HepG2 (cell line): ENCODE measurements at regions not wholly inside any gene's neighbourhood (a gene's known extent, or its start where the extent isn't known, plus 50 kb on each side); places are given as distances from the start of the nearest gene placed in this dataset.

Source experiments
- ATRX ChIP-seq: sonication (generic); formaldehyde crosslinking; IDR thresholded peaks from 2 replicates; pipeline ENCODE4 v1.4.0; 2020; ENCODE audit warnings: missing genetic modification reagents, borderline replicate concordance
- CREB1 ChIP-seq, 2 experiments: fragments of 450-650 bp in 1 of 2; IDR thresholded peaks; 2 replicates each; pipeline ENCODE4 v1.6.1; 2016 to 2017; ENCODE audit warnings: control low read depth in 1 of 2, mild to moderate bottlenecking in 1 of 2, missing compliant biosample characterization in 1 of 2, missing genetic modification characterization in 1 of 2
- CREBL2 ChIP-seq: sonication (generic); formaldehyde crosslinking; IDR thresholded peaks from 2 replicates; pipeline ENCODE4 v1.8.1; 2023; ENCODE audit warnings: missing genetic modification reagents, mild to moderate bottlenecking, borderline replicate concordance
- FOXK2 ChIP-seq: fragments of 450-650 bp; IDR thresholded peaks from 2 replicates; pipeline ENCODE4 v1.6.1; 2016
- GATA4 ChIP-seq: sonication (generic); IDR thresholded peaks from 2 replicates; pipeline ENCODE4 v1.6.1; 2016; ENCODE audit warnings: antibody characterized with exemption, low read depth, borderline replicate concordance
- HNF1B ChIP-seq: sonication (generic); formaldehyde crosslinking; IDR thresholded peaks from 2 replicates; pipeline ENCODE4 v1.5.1; 2020; ENCODE audit warnings: mild to moderate bottlenecking, moderate library complexity, missing genetic modification reagents
- HOXD1 ChIP-seq: sonication (generic); formaldehyde crosslinking; IDR thresholded peaks from 2 replicates; pipeline ENCODE4 v1.5.0; 2020; ENCODE audit warnings: missing genetic modification reagents
- KAT2B ChIP-seq: fragments of 150-350 bp; IDR thresholded peaks from 2 replicates; pipeline ENCODE4 v1.6.1; 2014; ENCODE audit warnings: low read depth, low read length, borderline replicate concordance
- NONO ChIP-seq, 2 experiments: fragments of 450-650 bp in 1 of 2; sonication (generic) in 1 of 2; formaldehyde crosslinking in 1 of 2; IDR thresholded peaks in 1 of 2; conservative IDR thresholded peaks in 1 of 2; 2 replicates each; pipeline versions ENCODE4 v1.6.1 to v1.8.0; 2017 to 2022; ENCODE audit warnings: mild to moderate bottlenecking in 1 of 2, missing genetic modification reagents in 1 of 2, moderate library complexity in 1 of 2
- NR2C2 ChIP-seq: sonication (generic); formaldehyde crosslinking; IDR thresholded peaks from 2 replicates; pipeline ENCODE4 v1.4.0; 2020; ENCODE audit warnings: missing genetic modification reagents, mild to moderate bottlenecking, moderate library complexity, borderline replicate concordance
- NR2F2 ChIP-seq: IDR thresholded peaks from 2 replicates; pipeline ENCODE4 v1.6.1; 2012; ENCODE audit warnings: low read depth, inconsistent platforms, borderline replicate concordance
- PHF5A ChIP-seq: IDR thresholded peaks from one replicate; pipeline ENCODE4 v1.6.1; 2018; ENCODE audit warnings: low read depth, missing genetic modification reagents; ENCODE audit not compliant: unreplicated experiment
- PHF8 ChIP-seq: sonication (generic); formaldehyde crosslinking; IDR thresholded peaks from 2 replicates; pipeline ENCODE4 v1.5.0; 2020; ENCODE audit warnings: missing genetic modification reagents
- RORA ChIP-seq: sonication (generic); formaldehyde crosslinking; IDR thresholded peaks from 2 replicates; pipeline ENCODE4 v1.5.0; 2020; ENCODE audit warnings: mild to moderate bottlenecking, missing genetic modification reagents, moderate library complexity
- SNAPC2 ChIP-seq: sonication (generic); formaldehyde crosslinking; IDR thresholded peaks from 2 replicates; pipeline ENCODE4 v1.8.1; 2022; ENCODE audit warnings: mild to moderate bottlenecking, missing genetic modification reagents
- SP1 ChIP-seq, 2 experiments: fragments of 450-650 bp in 1 of 2; sonication (generic) in 1 of 2; formaldehyde crosslinking in 1 of 2; IDR thresholded peaks; 2 replicates each; pipeline versions ENCODE4 v1.4.0 to v1.6.1; 2016 to 2020; ENCODE audit warnings: missing genetic modification reagents in 1 of 2
- STAG1 ChIP-seq: sonication (generic); formaldehyde crosslinking; IDR thresholded peaks from 2 replicates; pipeline ENCODE4 v1.4.0; 2020; ENCODE audit warnings: missing genetic modification reagents
- ZNF34 ChIP-seq: sonication (generic); formaldehyde crosslinking; IDR thresholded peaks from 2 replicates; pipeline ENCODE4 v1.4.0; 2020; ENCODE audit warnings: mild to moderate bottlenecking, missing genetic modification reagents, borderline replicate concordance
- ZNF552 ChIP-seq: sonication (generic); formaldehyde crosslinking; IDR thresholded peaks from 2 replicates; pipeline ENCODE4 v1.9.0; 2022; ENCODE audit warnings: missing genetic modification reagents, mild to moderate bottlenecking, borderline replicate concordance
- ZNF598 ChIP-seq: sonication (generic); formaldehyde crosslinking; IDR thresholded peaks from 2 replicates; pipeline ENCODE4 v1.5.1; 2020; ENCODE audit warnings: mild to moderate bottlenecking, missing genetic modification reagents, borderline replicate concordance
- ZNF772 ChIP-seq: sonication (generic); formaldehyde crosslinking; IDR thresholded peaks from 2 replicates; pipeline ENCODE4 v1.5.0; 2020; ENCODE audit warnings: mild to moderate bottlenecking, missing genetic modification reagents
- ZNF891 ChIP-seq: sonication (generic); formaldehyde crosslinking; IDR thresholded peaks from 2 replicates; pipeline ENCODE4 v1.5.0; 2020; ENCODE audit warnings: mild to moderate bottlenecking, missing genetic modification reagents
- TF ChIP-seq, protein P1 (sequence below): IDR thresholded peaks from 2 replicates; pipeline ENCODE4 v1.6.1; 2016; ENCODE audit warnings: low read depth, borderline replicate concordance
- TF ChIP-seq, protein P2 (sequence below): sonication (generic); formaldehyde crosslinking; IDR thresholded peaks from 2 replicates; pipeline ENCODE4 v1.9.0; 2021; ENCODE audit warnings: missing genetic modification reagents, mild to moderate bottlenecking, borderline replicate concordance
- TF ChIP-seq, protein P3 (sequence below): sonication (generic); formaldehyde crosslinking; IDR thresholded peaks from 2 replicates; pipeline ENCODE4 v1.9.0; 2022; ENCODE audit warnings: missing genetic modification reagents, mild to moderate bottlenecking, borderline replicate concordance

GRCh38 chr5:2038321-2039179 lies 155.8 kb upstream of the IRX4 start (continued):
- TF ChIP-seq ZNF34 (CRISPR knock-in tag) (no peak), STAG1 (CRISPR knock-in tag) (peak; percentile 55), SNAPC2 (CRISPR knock-in tag) (no peak), SP1 (IDR thresholded peaks at IDR 0.05) (no peak), SP1 (CRISPR knock-in tag; IDR thresholded peaks at IDR 0.05) (no peak), PHF8 (CRISPR knock-in tag) (no peak), ZNF598 (CRISPR knock-in tag) (no peak), HOXD1 (CRISPR knock-in tag) (no peak), HNF1B (CRISPR knock-in tag) (no peak), NONO (IDR thresholded peaks at IDR 0.05) (no peak), NONO (CRISPR knock-in tag; conservative IDR thresholded peaks at IDR 0.05) (peak; percentile 66; the same call in 1 of the 2 replicates), FOXK2 (no peak), ZNF552 (CRISPR knock-in tag) (no peak), ZNF891 (CRISPR knock-in tag) (no peak), GATA4 (no peak), RORA (CRISPR knock-in tag) (no peak), NR2C2 (CRISPR knock-in tag) (peak; percentile 90), NR2F2 (no peak), CREBL2 (no peak), CREB1 (IDR thresholded peaks at IDR 0.05) (no peak), CREB1 (CRISPR knock-in tag; IDR thresholded peaks at IDR 0.05) (no peak), PHF5A (no peak), KAT2B (no peak), ATRX (CRISPR knock-in tag) (no peak), ZNF772 (CRISPR knock-in tag) (no peak)
- TF ChIP-seq, protein P1, sequence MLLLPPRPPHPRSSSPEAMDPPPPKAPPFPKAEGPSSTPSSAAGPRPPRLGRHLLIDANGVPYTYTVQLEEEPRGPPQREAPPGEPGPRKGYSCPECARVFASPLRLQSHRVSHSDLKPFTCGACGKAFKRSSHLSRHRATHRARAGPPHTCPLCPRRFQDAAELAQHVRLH = peak; percentile 22; the same call in 1 of the 2 replicates
- TF ChIP-seq, protein P2, sequence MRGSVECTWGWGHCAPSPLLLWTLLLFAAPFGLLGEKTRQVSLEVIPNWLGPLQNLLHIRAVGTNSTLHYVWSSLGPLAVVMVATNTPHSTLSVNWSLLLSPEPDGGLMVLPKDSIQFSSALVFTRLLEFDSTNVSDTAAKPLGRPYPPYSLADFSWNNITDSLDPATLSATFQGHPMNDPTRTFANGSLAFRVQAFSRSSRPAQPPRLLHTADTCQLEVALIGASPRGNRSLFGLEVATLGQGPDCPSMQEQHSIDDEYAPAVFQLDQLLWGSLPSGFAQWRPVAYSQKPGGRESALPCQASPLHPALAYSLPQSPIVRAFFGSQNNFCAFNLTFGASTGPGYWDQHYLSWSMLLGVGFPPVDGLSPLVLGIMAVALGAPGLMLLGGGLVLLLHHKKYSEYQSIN (CRISPR knock-in tag) = no peak
- TF ChIP-seq, protein P3, sequence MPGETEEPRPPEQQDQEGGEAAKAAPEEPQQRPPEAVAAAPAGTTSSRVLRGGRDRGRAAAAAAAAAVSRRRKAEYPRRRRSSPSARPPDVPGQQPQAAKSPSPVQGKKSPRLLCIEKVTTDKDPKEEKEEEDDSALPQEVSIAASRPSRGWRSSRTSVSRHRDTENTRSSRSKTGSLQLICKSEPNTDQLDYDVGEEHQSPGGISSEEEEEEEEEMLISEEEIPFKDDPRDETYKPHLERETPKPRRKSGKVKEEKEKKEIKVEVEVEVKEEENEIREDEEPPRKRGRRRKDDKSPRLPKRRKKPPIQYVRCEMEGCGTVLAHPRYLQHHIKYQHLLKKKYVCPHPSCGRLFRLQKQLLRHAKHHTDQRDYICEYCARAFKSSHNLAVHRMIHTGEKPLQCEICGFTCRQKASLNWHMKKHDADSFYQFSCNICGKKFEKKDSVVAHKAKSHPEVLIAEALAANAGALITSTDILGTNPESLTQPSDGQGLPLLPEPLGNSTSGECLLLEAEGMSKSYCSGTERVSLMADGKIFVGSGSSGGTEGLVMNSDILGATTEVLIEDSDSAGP = 0 out of 2 replicates have a peak, but pooled peaks have one; percentile 32
